GM12878 (cell line): ENCODE measurements at regions not wholly inside any gene's neighbourhood (a gene's known extent, or its start where the extent isn't known, plus 50 kb on each side); places are given as distances from the start of the nearest gene placed in this dataset.

Source experiments
- CBFB ChIP-seq: IDR thresholded peaks from 2 replicates; pipeline ENCODE4 v1.6.1; 2016; ENCODE audit warnings: antibody characterized with exemption, low read depth
- CTCF ChIP-seq, 3 experiments: IDR thresholded peaks in 2 of 3; conservative IDR thresholded peaks in 1 of 3; 2 replicates each; pipeline ENCODE4 v1.5.1; 2011; ENCODE audit warnings: low read depth in 3 of 3, low read length in 3 of 3, mild to moderate bottlenecking in 3 of 3, control low read depth in 2 of 3, moderate library complexity in 2 of 3, inconsistent platforms in 1 of 3, mixed read lengths in 1 of 3; ENCODE audit not compliant: control insufficient read depth in 2 of 3, insufficient read depth in 1 of 3; ENCODE audit errors: extremely low read depth in 1 of 3
- ESRRA ChIP-seq: IDR thresholded peaks from 2 replicates; pipeline ENCODE4 v1.6.1; 2012; ENCODE audit warnings: mild to moderate bottlenecking, low read length, improper control_type of control experiment
- IKZF2 ChIP-seq, 2 experiments: fragments of 450-650 bp; IDR thresholded peaks; 2 replicates each; pipeline ENCODE4 v1.6.1; 2017; ENCODE audit warnings: mild to moderate bottlenecking in 2 of 2, moderate library complexity in 2 of 2
- MAX ChIP-seq: IDR thresholded peaks from 2 replicates; pipeline ENCODE4 v1.6.1; 2012; ENCODE audit warnings: low read depth, low read length, improper control_type of control experiment
- NR2C1 ChIP-seq: fragments of 450-650 bp; IDR thresholded peaks from 2 replicates; pipeline ENCODE4 v1.6.1; 2017; ENCODE audit warnings: antibody characterized with exemption, mild to moderate bottlenecking, moderate library complexity
- POLR2A ChIP-seq: IDR thresholded peaks from 2 replicates; pipeline ENCODE4 v1.6.1; 2011; ENCODE audit warnings: low read depth, mild to moderate bottlenecking, low read length
- RAD21 ChIP-seq: IDR thresholded peaks from 2 replicates; pipeline ENCODE4 v1.6.1; 2011; ENCODE audit warnings: mild to moderate bottlenecking, low read depth, low read length, moderate library complexity; ENCODE audit not compliant: insufficient read depth
- REST ChIP-seq: IDR thresholded peaks from 2 replicates; pipeline ENCODE4 v1.6.1; 2012; ENCODE audit warnings: mild to moderate bottlenecking, low read depth, low read length

- TF ChIP-seq ESRRA (no peak), RAD21 (no peak), CTCF (IDR thresholded peaks at IDR 0.05 in 2 of 3, conservative IDR thresholded peaks at IDR 0.05 in 1 of 3; ENCODE audit: control insufficient read depth in 2 of 3, extremely low read depth in 1 of 3, insufficient read depth in 1 of 3, low read depth in 3 of 3, low read length in 3 of 3) (no peak), MAX (no peak), REST (no peak), IKZF2 (IDR thresholded peaks at IDR 0.05) (no peak), CBFB (no peak), POLR2A (no peak), NR2C1 (no peak)
These were observed 189.0 kb downstream of the AASDH start for GRCh38 chr4:56198265-56198664.
